Smooth muscle cell (in vitro differentiated cells): ENCODE measurements at regions not wholly inside any gene's neighbourhood (a gene's known extent, or its start where the extent isn't known, plus 50 kb on each side); places are given as distances from the start of the nearest gene placed in this dataset.
"Not testable (repeated sequence)": the region's sequence is repeated elsewhere in the genome, so short reads cannot be mapped to it uniquely, and the experiment has no call there.

ENCODE experiments used
- DNase-seq: peaks from one replicate; lab custom pipeline; 2025; ENCODE audit not compliant: unreplicated experiment; lab: John Stamatoyannopoulos, UW
- H2AFZ ChIP-seq: fragments of 200-600 bp; sonication (generic); 2 replicates; pipeline ENCODE4 v1.6.0; 2016; ENCODE audit warnings: antibody characterized with exemption, low read depth, mild to moderate bottlenecking
- H3F3A ChIP-seq: fragments of 200-600 bp; sonication (generic); 2 replicates; pipeline ENCODE4 v1.6.0; 2017; ENCODE audit warnings: antibody characterized with exemption, low read depth
- H3K27ac ChIP-seq: fragments of 200-600 bp; sonication (generic); 2 replicates; pipeline ENCODE4 v1.5.1; 2016; ENCODE audit warnings: low read depth, mild to moderate bottlenecking
- H3K27me3 ChIP-seq: fragments of 200-600 bp; sonication (generic); 2 replicates; pipeline ENCODE4 v1.6.1; 2016; ENCODE audit warnings: low read depth, mild to moderate bottlenecking
- H3K36me3 ChIP-seq: fragments of 200-600 bp; sonication (generic); 2 replicates; pipeline ENCODE4 v1.5.1; 2016; ENCODE audit warnings: low read depth
- H3K4me1 ChIP-seq: fragments of 200-600 bp; sonication (generic); 2 replicates; pipeline ENCODE4 v1.5.1; 2016; ENCODE audit warnings: low read depth
- H3K4me2 ChIP-seq: fragments of 200-600 bp; sonication (generic); 2 replicates; pipeline ENCODE4 v1.6.0; 2016; ENCODE audit warnings: mild to moderate bottlenecking
- H3K4me3 ChIP-seq: fragments of 200-600 bp; sonication (generic); 2 replicates; pipeline ENCODE4 v1.5.1; 2016; ENCODE audit warnings: mild to moderate bottlenecking
- H3K79me2 ChIP-seq: fragments of 200-600 bp; sonication (generic); 2 replicates; pipeline ENCODE4 v1.6.0; 2016; ENCODE audit warnings: low read depth, mild to moderate bottlenecking
- H3K9ac ChIP-seq: fragments of 200-600 bp; sonication (generic); 2 replicates; pipeline ENCODE4 v1.6.0; 2016; ENCODE audit warnings: low read depth
- H3K9me3 ChIP-seq: fragments of 200-600 bp; sonication (generic); replicated peaks from 2 replicates; pipeline ENCODE4 v1.5.1; 2016; ENCODE audit warnings: low read depth
- H4K20me1 ChIP-seq: fragments of 200-600 bp; sonication (generic); 2 replicates; pipeline ENCODE4 v1.6.0; 2016; ENCODE audit warnings: low read depth
- WGBS: methylation state at CpG from one replicate; pipeline ENCODE4 v1.1.7; 2016; ENCODE audit warnings: low lambda C conversion rate; 5-methylcytosine and 5-hydroxymethylcytosine counted together
- TF ChIP-seq, protein P1 (sequence below): fragments of 200-600 bp; sonication (generic); IDR thresholded peaks from 2 replicates; pipeline ENCODE4 v1.5.1; 2017; ENCODE audit warnings: borderline replicate concordance, mild to moderate bottlenecking, antibody characterized with exemption; ENCODE audit not compliant: insufficient read depth, poor library complexity, severe bottlenecking

DNA sequence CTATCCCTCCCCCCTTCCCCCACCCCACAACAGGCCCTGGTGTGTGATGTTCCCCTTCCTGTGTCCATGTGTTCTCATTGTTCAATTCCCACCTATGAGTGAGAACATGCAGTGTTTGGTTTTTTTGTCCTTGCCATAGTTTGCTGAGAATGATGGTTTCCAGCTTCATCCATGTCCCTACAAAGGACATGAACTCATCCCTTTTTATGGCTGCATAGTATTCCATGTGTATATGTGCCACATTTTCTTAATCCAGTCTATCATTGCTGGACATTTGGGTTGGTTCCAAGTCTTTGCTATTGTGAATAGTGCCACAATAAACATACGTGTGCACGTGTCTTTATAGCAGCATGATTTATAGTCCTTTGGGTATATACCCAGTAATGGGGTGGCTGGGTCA lies 52.3 kb upstream of the MAN1A2 start:
- H3K4me2 ChIP-seq, H3K36me3 ChIP-seq, H3F3A ChIP-seq, H3K9ac ChIP-seq, H3K27ac ChIP-seq, H4K20me1 ChIP-seq, H3K4me1 ChIP-seq, H3K9me3 ChIP-seq, DNase-seq, H3K79me2 ChIP-seq, H2AFZ ChIP-seq, H3K4me3 ChIP-seq: not testable (repeated sequence)
- 87% methylated on average over 2 of the region's 2 CpGs for WGBS
- peaks cover 33% of the 10 kb centered on the region for H3K27me3 ChIP-seq

DNA sequence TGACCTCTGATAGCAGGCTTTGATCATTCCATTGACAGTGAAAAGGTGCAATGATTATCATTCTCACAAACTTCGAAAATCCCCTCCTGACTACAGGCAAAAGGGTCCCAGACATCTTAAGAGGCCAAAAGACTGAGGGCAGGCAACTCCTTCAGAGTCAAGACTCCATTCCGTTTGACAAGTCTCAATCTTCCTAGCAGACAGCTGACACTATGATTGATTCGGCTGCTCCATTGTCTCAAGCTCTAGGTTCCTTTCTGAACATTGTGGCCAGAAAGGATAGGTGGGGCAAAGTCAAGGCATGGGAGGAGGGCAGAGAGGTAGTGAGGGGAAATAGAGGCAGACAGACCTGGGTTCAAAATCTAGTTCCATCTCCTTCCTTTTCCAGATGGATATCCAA lies 53.7 kb upstream of the MAN1A2 start:
- no peaks in the 10 kb centered on the region for H3K79me2 ChIP-seq
- DNase-seq, result no peak
- 95% methylated on average over 3 of the region's 3 CpGs for WGBS
- H3K4me3 ChIP-seq, result no peak overlapping the region
- no peak overlapping the region for H3K4me2 ChIP-seq
- no peaks in the 10 kb centered on the region for H3K9me3 ChIP-seq
- H3K27ac ChIP-seq, result no peak overlapping the region
- H3K27me3 ChIP-seq, result peaks cover 20% of the 10 kb centered on the region
- H2AFZ ChIP-seq, result no peak overlapping the region
- TF ChIP-seq, protein P1, sequence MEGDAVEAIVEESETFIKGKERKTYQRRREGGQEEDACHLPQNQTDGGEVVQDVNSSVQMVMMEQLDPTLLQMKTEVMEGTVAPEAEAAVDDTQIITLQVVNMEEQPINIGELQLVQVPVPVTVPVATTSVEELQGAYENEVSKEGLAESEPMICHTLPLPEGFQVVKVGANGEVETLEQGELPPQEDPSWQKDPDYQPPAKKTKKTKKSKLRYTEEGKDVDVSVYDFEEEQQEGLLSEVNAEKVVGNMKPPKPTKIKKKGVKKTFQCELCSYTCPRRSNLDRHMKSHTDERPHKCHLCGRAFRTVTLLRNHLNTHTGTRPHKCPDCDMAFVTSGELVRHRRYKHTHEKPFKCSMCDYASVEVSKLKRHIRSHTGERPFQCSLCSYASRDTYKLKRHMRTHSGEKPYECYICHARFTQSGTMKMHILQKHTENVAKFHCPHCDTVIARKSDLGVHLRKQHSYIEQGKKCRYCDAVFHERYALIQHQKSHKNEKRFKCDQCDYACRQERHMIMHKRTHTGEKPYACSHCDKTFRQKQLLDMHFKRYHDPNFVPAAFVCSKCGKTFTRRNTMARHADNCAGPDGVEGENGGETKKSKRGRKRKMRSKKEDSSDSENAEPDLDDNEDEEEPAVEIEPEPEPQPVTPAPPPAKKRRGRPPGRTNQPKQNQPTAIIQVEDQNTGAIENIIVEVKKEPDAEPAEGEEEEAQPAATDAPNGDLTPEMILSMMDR, result no peak
- no peaks in the 10 kb centered on the region for H3K4me1 ChIP-seq
- no peak overlapping the region for H3K9ac ChIP-seq
- H4K20me1 ChIP-seq, result no peaks in the 10 kb centered on the region
- no peaks in the 10 kb centered on the region for H3F3A ChIP-seq
- H3K36me3 ChIP-seq, result no peaks in the 10 kb centered on the region

DNA sequence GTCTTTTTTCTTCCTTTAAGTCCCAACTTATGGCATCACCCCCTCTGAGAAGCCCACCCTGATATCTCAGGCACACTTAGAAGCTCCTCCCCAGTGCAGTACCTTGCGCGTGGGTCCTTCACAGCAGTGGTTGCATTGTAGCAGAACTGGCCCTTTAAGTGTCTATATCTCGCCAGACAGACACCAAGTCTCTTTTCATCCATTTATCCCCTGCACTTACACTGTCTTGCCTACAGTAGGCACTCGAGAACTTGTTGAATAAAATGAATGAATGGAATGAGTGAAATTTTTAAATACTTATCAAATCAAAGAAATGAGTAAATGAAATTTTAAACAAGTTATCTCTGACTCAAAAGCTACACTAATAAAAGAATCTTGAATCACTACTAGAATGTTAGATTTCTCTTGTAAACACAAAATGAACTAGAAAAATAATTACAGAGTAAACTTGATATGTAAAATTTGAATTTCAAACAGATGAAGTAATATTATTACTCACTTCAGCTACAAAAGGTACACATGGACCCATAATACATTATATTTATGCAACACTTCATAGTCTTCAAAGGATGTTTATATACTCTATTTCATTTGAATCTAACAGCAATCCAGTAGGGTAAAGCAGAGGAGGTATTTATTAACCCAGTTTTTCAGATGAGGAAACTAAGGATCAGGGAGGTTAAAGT lies 54.7 kb upstream of the MAN1A2 start:
- no peak for DNase-seq
- Histone ChIP-seq H3K4me3 (no peak overlapping the region), H3K4me2 (no peak overlapping the region), H3K27ac (no peak overlapping the region), H2AFZ (no peak overlapping the region), H3K9ac (no peak overlapping the region), H3K79me2 (no peaks in the 10 kb centered on the region), H3K4me1 (no peaks in the 10 kb centered on the region), H4K20me1 (no peaks in the 10 kb centered on the region), H3K36me3 (no peaks in the 10 kb centered on the region), H3F3A (no peaks in the 10 kb centered on the region), H3K27me3 (peaks cover 10% of the 10 kb centered on the region), H3K9me3 (no peaks in the 10 kb centered on the region)
- TF ChIP-seq, protein P1, result peak; percentile 39
- WGBS, result 55% methylated on average over 4 of the region's 4 CpGs

DNA sequence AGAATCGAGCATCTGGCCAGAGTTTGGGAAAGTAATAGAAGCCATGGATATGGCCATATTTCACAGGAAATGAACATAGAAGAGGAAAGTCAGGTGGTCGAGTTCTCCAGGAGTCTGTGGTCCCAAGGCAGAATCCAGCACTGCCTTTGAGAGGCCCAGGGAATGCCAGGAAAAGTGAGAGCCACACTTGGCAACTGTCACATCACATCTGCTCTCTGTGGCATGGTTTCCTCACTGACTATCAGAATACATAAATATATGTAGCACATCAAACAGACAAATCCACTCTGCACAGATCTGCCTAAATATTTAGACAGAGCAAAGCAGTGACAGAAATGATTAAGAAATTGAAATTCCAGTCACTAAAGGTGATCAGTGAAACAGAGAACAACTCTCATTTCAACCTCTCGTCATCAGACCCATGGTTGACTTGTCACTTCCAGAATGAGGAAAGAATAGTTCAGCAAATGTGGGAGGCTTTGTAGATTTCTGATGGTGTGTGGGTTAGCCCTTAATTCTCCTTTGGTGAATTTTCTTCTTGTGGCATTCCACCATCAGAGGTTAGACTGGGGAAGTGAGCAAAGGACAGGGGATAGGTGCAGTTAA lies 58.8 kb upstream of the MAN1A2 start:
- Histone ChIP-seq H3K4me1 (no peaks in the 10 kb centered on the region), H2AFZ (no peak overlapping the region), H3K36me3 (no peaks in the 10 kb centered on the region), H3F3A (no peaks in the 10 kb centered on the region), H3K27me3 (peaks cover 2% of the 10 kb centered on the region), H3K27ac (no peak overlapping the region), H4K20me1 (no peaks in the 10 kb centered on the region), H3K4me2 (no peak overlapping the region), H3K9ac (no peak overlapping the region), H3K9me3 (no peaks in the 10 kb centered on the region), H3K79me2 (no peaks in the 10 kb centered on the region), H3K4me3 (no peak overlapping the region)
- DNase-seq, result no peak
- TF ChIP-seq, protein P1, result no peak
- WGBS, result 75% methylated on average over 3 of the region's 3 CpGs
